ENCODE measurements at regions not wholly inside any gene's neighbourhood (a gene's known extent, or its start where the extent isn't known, plus 50 kb on each side); places are given as distances from the start of the nearest gene placed in this dataset.
"Not testable (repeated sequence)": the region's sequence is repeated elsewhere in the genome, so short reads cannot be mapped to it uniquely, and the experiment has no call there.

DNA sequence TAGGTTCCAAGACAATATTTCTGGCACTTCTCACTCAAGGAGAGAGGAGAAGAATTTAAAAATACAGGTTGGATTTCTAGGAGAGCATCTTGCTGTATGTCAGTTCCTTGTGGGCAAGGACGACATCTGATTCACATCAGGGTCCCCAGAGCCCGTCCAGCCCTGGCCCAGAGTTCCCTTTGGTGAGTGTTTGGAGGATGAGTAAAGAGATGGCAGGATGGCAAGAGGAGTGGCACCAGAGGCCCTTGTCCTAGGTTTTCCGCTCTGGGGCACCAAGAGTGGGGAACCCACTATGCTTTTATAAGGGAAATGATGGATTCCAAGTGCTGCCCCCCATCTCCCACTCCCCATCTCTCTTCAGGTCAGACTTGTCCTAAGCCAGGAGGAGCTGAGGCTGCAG lies 181.8 kb downstream of the TBC1D2B start:
- H3K4me3 ChIP-seq (replicated peaks in 1 of 4; ENCODE audit: control extremely low read depth in 1 of 4, insufficient read depth in 1 of 4, low read depth in 3 of 4, low read length in 4 of 4), result no peak overlapping the region
- H3K27me3 ChIP-seq (ENCODE audit: control insufficient read depth, insufficient read depth, low read length), result no peaks in the 10 kb centered on the region
- H3K9me3 ChIP-seq (ENCODE audit: control insufficient read depth, insufficient read depth, low read depth, low read length), result no peaks in the 10 kb centered on the region
- H4K20me1 ChIP-seq (ENCODE audit: control insufficient read depth, extremely low read depth, insufficient read depth, low read length), result no peaks in the 10 kb centered on the region
- H3K4me2 ChIP-seq (ENCODE audit: extremely low read depth, insufficient read depth, low read length), result no peak overlapping the region
- H2AFZ ChIP-seq (ENCODE audit: low read length), result no peak overlapping the region
- no peak for DNase-seq (ENCODE audit: low read depth in 2 of 2)
- no peak for TF ChIP-seq EZH2 (IDR thresholded peaks at IDR 0.05; ENCODE audit: low read length, missing control alignments)
- TF ChIP-seq, protein P1, sequence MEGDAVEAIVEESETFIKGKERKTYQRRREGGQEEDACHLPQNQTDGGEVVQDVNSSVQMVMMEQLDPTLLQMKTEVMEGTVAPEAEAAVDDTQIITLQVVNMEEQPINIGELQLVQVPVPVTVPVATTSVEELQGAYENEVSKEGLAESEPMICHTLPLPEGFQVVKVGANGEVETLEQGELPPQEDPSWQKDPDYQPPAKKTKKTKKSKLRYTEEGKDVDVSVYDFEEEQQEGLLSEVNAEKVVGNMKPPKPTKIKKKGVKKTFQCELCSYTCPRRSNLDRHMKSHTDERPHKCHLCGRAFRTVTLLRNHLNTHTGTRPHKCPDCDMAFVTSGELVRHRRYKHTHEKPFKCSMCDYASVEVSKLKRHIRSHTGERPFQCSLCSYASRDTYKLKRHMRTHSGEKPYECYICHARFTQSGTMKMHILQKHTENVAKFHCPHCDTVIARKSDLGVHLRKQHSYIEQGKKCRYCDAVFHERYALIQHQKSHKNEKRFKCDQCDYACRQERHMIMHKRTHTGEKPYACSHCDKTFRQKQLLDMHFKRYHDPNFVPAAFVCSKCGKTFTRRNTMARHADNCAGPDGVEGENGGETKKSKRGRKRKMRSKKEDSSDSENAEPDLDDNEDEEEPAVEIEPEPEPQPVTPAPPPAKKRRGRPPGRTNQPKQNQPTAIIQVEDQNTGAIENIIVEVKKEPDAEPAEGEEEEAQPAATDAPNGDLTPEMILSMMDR (conservative IDR thresholded peaks at IDR 0.05 in 1 of 2, IDR thresholded peaks at IDR 0.05 in 1 of 2; ENCODE audit: low read depth in 1 of 2, low read length in 2 of 2), result no peak
- no peaks in the 10 kb centered on the region for H3K79me2 ChIP-seq (ENCODE audit: control insufficient read depth, insufficient read depth, low read length)
- H3K4me1 ChIP-seq (ENCODE audit: control insufficient read depth, extremely low read depth, insufficient read depth, low read length), result no peaks in the 10 kb centered on the region
- no peaks in the 10 kb centered on the region for H3K36me3 ChIP-seq (ENCODE audit: control insufficient read depth, insufficient read depth, low read length)
- H3K9ac ChIP-seq (ENCODE audit: insufficient read depth, low read length), result no peak overlapping the region
- H3K27ac ChIP-seq (ENCODE audit: insufficient read depth, low read length), result no peak overlapping the region

DNA sequence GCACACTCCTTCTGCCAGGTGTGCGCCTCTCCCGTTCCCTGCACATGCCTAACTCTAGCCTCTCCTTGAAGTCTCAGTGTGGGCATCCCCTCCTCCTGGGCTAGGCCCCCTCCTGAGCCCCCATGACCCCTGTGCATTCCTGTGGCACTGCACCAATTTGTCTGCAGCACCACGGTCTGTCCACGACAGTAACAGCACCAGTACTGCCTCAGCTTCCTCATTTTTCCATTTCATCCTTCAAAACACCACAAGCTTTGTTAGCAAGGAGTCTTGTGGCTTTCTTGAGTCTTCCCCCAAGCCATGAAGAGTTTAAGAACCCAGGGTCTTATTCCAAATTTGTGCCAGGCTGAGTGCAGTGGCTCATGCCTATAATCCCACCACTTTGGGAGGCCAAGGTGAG lies 182.4 kb downstream of the TBC1D2B start:
- H3K27ac ChIP-seq (ENCODE audit: insufficient read depth, low read length); H3K27me3 ChIP-seq (ENCODE audit: control insufficient read depth, insufficient read depth, low read length); H3K4me2 ChIP-seq (ENCODE audit: extremely low read depth, insufficient read depth, low read length); H3K36me3 ChIP-seq (ENCODE audit: control insufficient read depth, insufficient read depth, low read length); H3K9ac ChIP-seq (ENCODE audit: insufficient read depth, low read length); H3K79me2 ChIP-seq (ENCODE audit: control insufficient read depth, insufficient read depth, low read length); H3K9me3 ChIP-seq (ENCODE audit: control insufficient read depth, insufficient read depth, low read depth, low read length); H3K4me1 ChIP-seq (ENCODE audit: control insufficient read depth, extremely low read depth, insufficient read depth, low read length); H3K4me3 ChIP-seq (replicated peaks in 1 of 4; ENCODE audit: control extremely low read depth in 1 of 4, insufficient read depth in 1 of 4, low read depth in 3 of 4, low read length in 4 of 4); H2AFZ ChIP-seq (ENCODE audit: low read length); DNase-seq (ENCODE audit: low read depth in 2 of 2); H4K20me1 ChIP-seq (ENCODE audit: control insufficient read depth, extremely low read depth, insufficient read depth, low read length): not testable (repeated sequence)

DNA sequence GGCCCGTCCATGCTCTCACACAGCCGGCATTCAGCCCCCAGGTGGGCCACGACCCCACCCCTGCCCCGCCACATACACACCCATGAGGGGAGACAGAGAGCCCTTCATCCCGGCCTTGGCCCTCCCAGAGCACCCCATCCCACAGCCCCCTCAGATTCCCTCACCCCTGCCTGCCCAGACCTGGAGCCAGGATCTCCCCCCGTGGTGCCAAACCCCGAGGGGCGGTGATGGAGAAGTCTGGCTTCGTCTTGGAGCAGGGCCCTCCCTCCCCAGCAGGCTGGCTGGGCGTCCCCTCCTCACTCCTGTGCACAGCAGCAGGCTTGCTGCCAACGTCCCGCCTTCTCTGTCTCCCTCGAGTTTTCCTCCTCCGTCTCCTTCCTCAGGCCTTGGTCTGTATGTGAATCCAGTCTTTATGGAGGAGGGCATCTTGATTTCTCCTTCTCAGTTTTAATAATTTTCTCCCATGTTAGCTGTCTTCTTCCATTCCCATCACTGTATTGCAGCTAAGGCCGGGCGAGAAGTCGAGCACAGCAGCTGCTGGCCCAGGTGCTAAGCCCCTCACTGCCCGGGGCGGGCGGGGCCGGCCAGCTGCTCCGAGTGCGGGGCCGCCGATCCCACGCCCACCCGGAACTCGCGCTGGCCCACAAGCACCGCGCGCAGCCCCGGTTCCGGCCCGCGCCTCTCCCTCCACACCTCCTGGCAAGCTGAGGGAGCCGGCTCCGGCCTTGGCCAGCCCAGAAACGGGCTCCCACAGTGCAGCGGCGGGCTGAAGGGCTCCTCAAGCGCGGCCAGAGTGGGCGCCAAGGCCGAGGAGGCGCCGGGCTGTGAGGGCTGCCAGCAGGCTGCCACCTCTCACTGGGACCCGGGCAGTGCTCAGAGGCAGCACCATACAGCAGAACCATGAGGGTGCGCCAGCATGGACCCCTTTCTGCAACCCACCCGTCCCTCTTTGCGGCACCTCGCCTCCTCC lies 183.6 kb downstream of the TBC1D2B start:
- not testable (repeated sequence) for H3K4me3 ChIP-seq (replicated peaks in 1 of 4; ENCODE audit: control extremely low read depth in 1 of 4, insufficient read depth in 1 of 4, low read depth in 3 of 4, low read length in 4 of 4); DNase-seq (ENCODE audit: low read depth in 2 of 2); H3K27ac ChIP-seq (ENCODE audit: insufficient read depth, low read length); H3K9me3 ChIP-seq (ENCODE audit: control insufficient read depth, insufficient read depth, low read depth, low read length); H3K27me3 ChIP-seq (ENCODE audit: control insufficient read depth, insufficient read depth, low read length); H3K4me2 ChIP-seq (ENCODE audit: extremely low read depth, insufficient read depth, low read length); H4K20me1 ChIP-seq (ENCODE audit: control insufficient read depth, extremely low read depth, insufficient read depth, low read length); H3K4me1 ChIP-seq (ENCODE audit: control insufficient read depth, extremely low read depth, insufficient read depth, low read length); H3K79me2 ChIP-seq (ENCODE audit: control insufficient read depth, insufficient read depth, low read length); H2AFZ ChIP-seq (ENCODE audit: low read length); H3K9ac ChIP-seq (ENCODE audit: insufficient read depth, low read length); H3K36me3 ChIP-seq (ENCODE audit: control insufficient read depth, insufficient read depth, low read length)

DNA sequence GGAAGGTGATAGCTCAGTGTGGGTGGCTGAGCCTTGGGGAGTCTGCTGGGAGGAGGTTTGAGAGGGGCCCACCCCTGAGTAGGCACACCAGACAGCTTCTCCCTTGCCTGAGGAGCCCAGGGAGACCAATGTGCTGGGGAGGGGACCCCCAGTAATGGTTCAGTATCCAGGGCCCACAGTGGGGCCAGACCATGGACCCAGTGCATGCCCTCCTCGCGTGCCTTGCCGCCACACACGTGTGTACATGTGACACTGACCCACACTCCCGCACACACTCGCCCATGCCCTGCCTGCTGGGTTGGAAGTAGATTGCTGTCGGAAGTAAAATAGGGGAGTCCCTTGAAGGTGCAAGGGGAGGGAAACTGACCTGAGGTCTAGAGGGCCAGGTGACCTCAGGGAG lies 184.3 kb downstream of the TBC1D2B start:
- H3K4me3 ChIP-seq (replicated peaks in 1 of 4; ENCODE audit: control extremely low read depth in 1 of 4, insufficient read depth in 1 of 4, low read depth in 3 of 4, low read length in 4 of 4); DNase-seq (ENCODE audit: low read depth in 2 of 2); H3K9me3 ChIP-seq (ENCODE audit: control insufficient read depth, insufficient read depth, low read depth, low read length); H3K36me3 ChIP-seq (ENCODE audit: control insufficient read depth, insufficient read depth, low read length); H4K20me1 ChIP-seq (ENCODE audit: control insufficient read depth, extremely low read depth, insufficient read depth, low read length); H3K4me2 ChIP-seq (ENCODE audit: extremely low read depth, insufficient read depth, low read length); H2AFZ ChIP-seq (ENCODE audit: low read length); H3K27me3 ChIP-seq (ENCODE audit: control insufficient read depth, insufficient read depth, low read length); H3K27ac ChIP-seq (ENCODE audit: insufficient read depth, low read length); H3K4me1 ChIP-seq (ENCODE audit: control insufficient read depth, extremely low read depth, insufficient read depth, low read length); H3K79me2 ChIP-seq (ENCODE audit: control insufficient read depth, insufficient read depth, low read length); H3K9ac ChIP-seq (ENCODE audit: insufficient read depth, low read length): not testable (repeated sequence)
